HCT116 (cell line): ENCODE measurements at regions not wholly inside any gene's neighbourhood (a gene's known extent, or its start where the extent isn't known, plus 50 kb on each side); places are given as distances from the start of the nearest gene placed in this dataset.

Experiments
- ATAC-seq: fragments of 200-7000 bp; cut with Tn5 transposase; 2 replicates; pipeline ENCODE4 v1.9.1; 2020; ENCODE audit warnings: mild to moderate bottlenecking, moderate library complexity
- BruUV-seq: library from RNA; stranded (reverse); fragments of 400-500 nt; replicated peaks from 2 replicates; lab custom pipeline; 2021; lab: Mats Ljungman, UMichigan
- CTCF ChIA-PET: fragments of 300-600 bp; sonication (Branson Sonifier 250); formaldehyde crosslinking; loops from one replicate; lab custom pipeline; 2021; ENCODE audit warnings: antibody characterized with exemption; lab: Charles Lee
- POLR2A ChIA-PET: fragments of 300-600, 350-600 bp; sonication (Branson Sonifier 250); formaldehyde crosslinking; loops from one replicate; lab custom pipeline; 2021; ENCODE audit warnings: antibody characterized with exemption; lab: Charles Lee
- RAD21 ChIA-PET, 2 experiments: fragments of 300-600 bp; sonication (Branson Sonifier 250); formaldehyde crosslinking; loops; one replicate each; lab custom pipeline; 2023; ENCODE audit warnings: low total read pairs in 2 of 2; ENCODE audit not compliant: uncharacterized antibody in 2 of 2, unreplicated experiment in 2 of 2, low non-redundant PET in 1 of 2; lab: Charles Lee
- DNase-seq: peaks from one replicate; pipeline ENCODE4 v3.0.0-alpha.2; 2010; ENCODE audit warnings: low read depth, low spot score
- H2AFZ ChIP-seq: fragments of 200-600 bp; shearing (Covaris generic), sonication (generic); 2 replicates; pipeline ENCODE4 v1.6.1; 2017; ENCODE audit warnings: low read depth, mixed run types, mixed read lengths, antibody characterized with exemption, low read length; ENCODE audit not compliant: poor library complexity, severe bottlenecking
- H3K27ac ChIP-seq: 2 replicates; pipeline ENCODE4 v1.5.1; 2012; ENCODE audit warnings: low read depth, low read length
- H3K27me3 ChIP-seq: fragments of 200-600 bp; sonication (generic); 2 replicates; pipeline ENCODE4 v1.6.1; 2016; ENCODE audit warnings: mixed run types, low read length, mixed read lengths; ENCODE audit not compliant: insufficient read depth
- H3K36me3 ChIP-seq, 2 experiments: fragments of 200-500 bp in 1 of 2; fragments of 200-600 bp in 1 of 2; sonication (Bioruptor generic) in 1 of 2; sonication (generic) in 1 of 2; 2 replicates each; pipeline versions ENCODE4 v1.5.1 to v1.6.1; 2014 to 2016; ENCODE audit warnings: low read length in 2 of 2, inconsistent platforms in 1 of 2, mixed read lengths in 1 of 2, mixed run types in 1 of 2; ENCODE audit not compliant: insufficient read depth in 2 of 2, control insufficient read depth in 1 of 2
- H3K4me1 ChIP-seq, 2 experiments: fragments of 200-600 bp in 1 of 2; sonication (generic) in 1 of 2; 2 replicates each; pipeline versions ENCODE4 v1.5.1 to v1.6.1; 2012 to 2017; ENCODE audit warnings: low read length in 2 of 2, inconsistent platforms in 1 of 2, mild to moderate bottlenecking in 1 of 2, mixed read lengths in 1 of 2, mixed run types in 1 of 2, moderate library complexity in 1 of 2; ENCODE audit not compliant: insufficient read depth in 2 of 2, control insufficient read depth in 1 of 2
- H3K4me2 ChIP-seq: fragments of 200-600 bp; sonication (generic); 2 replicates; pipeline ENCODE4 v1.6.1; 2017; ENCODE audit warnings: mixed run types, low read length, mixed read lengths
- H3K4me3 ChIP-seq, 2 experiments: fragments of 200-600 bp in 1 of 2; sonication (generic) in 1 of 2; replicated peaks in 1 of 2; 2 replicates each; pipeline ENCODE4 v1.5.1; 2011 to 2016; ENCODE audit warnings: low read length in 2 of 2, control low read depth in 1 of 2, low read depth in 1 of 2, mild to moderate bottlenecking in 1 of 2, mixed read lengths in 1 of 2, mixed run types in 1 of 2
- H3K79me2 ChIP-seq: fragments of 200-600 bp; sonication (generic); 2 replicates; pipeline ENCODE4 v1.6.1; 2017; ENCODE audit warnings: mild to moderate bottlenecking, mixed run types, low read length, moderate library complexity, mixed read lengths; ENCODE audit not compliant: insufficient read depth
- H3K9ac ChIP-seq: fragments of 200-600 bp; sonication (generic); 2 replicates; pipeline ENCODE4 v1.6.1; 2016; ENCODE audit warnings: low read length, mixed read lengths
- H3K9me2 ChIP-seq: fragments of 200-600 bp; sonication (generic), shearing (Covaris generic); 2 replicates; pipeline ENCODE4 v1.6.1; 2017; ENCODE audit warnings: mixed run types, mild to moderate bottlenecking, moderate library complexity; ENCODE audit not compliant: insufficient read depth
- H3K9me3 ChIP-seq, 2 experiments: fragments of 200-500 bp in 1 of 2; fragments of 200-600 bp in 1 of 2; sonication (Bioruptor generic) in 1 of 2; sonication (generic) in 1 of 2; 2 replicates each; pipeline ENCODE4 v1.6.1; 2014 to 2017; ENCODE audit warnings: low read length in 2 of 2, mixed read lengths in 2 of 2, inconsistent platforms in 1 of 2, low read depth in 1 of 2, mild to moderate bottlenecking in 1 of 2, mixed run types in 1 of 2, moderate library complexity in 1 of 2; ENCODE audit not compliant: control insufficient read depth in 1 of 2, insufficient read depth in 1 of 2
- H4K20me1 ChIP-seq: fragments of 200-600 bp; sonication (generic), shearing (Covaris generic); 2 replicates; pipeline ENCODE4 v1.6.1; 2017; ENCODE audit warnings: mixed run types, mild to moderate bottlenecking, moderate library complexity; ENCODE audit not compliant: insufficient read depth
- EGR1 ChIP-seq: IDR thresholded peaks from 2 replicates; pipeline ENCODE4 v1.6.1; 2012; ENCODE audit warnings: low read depth
- ELF1 ChIP-seq: IDR thresholded peaks from 2 replicates; pipeline ENCODE4 v1.6.1; 2012; ENCODE audit warnings: low read depth, borderline replicate concordance
- EZH2 ChIP-seq: fragments of 200-600 bp; sonication (generic); IDR thresholded peaks from 2 replicates; pipeline ENCODE4 v1.6.1; 2017; ENCODE audit warnings: antibody characterized with exemption, mixed run types
- FOSL1 ChIP-seq: IDR thresholded peaks from 2 replicates; pipeline ENCODE4 v1.6.1; 2012; ENCODE audit warnings: low read depth
- POLR2A ChIP-seq: IDR thresholded peaks from 2 replicates; pipeline ENCODE4 v1.7.0; 2011; ENCODE audit warnings: borderline replicate concordance; ENCODE audit not compliant: insufficient read depth, insufficient read length; ENCODE audit errors: extremely low read depth
- RAD21 ChIP-seq: IDR thresholded peaks from 2 replicates; pipeline ENCODE4 v1.6.1; 2012; ENCODE audit warnings: low read depth, mild to moderate bottlenecking
- SP1 ChIP-seq: IDR thresholded peaks from 2 replicates; pipeline ENCODE4 v1.6.1; 2012; ENCODE audit warnings: low read depth
- SRF ChIP-seq: IDR thresholded peaks from 2 replicates; pipeline ENCODE4 v1.6.1; 2012; ENCODE audit warnings: low read depth
- ZFX ChIP-seq: fragments of 450-650 bp; IDR thresholded peaks from 2 replicates; pipeline ENCODE4 v1.6.1; 2017
- intact Hi-C: fragments of 100-400 bp; cut with micrococcal nuclease; formaldehyde crosslinking; loops from 2 replicates; pipeline ENCODE4 v1.10.0; 2022
- TF ChIP-seq, protein P1 (sequence below), 3 experiments: fragments of 200-600 bp in 1 of 3; sonication (generic) in 1 of 3; IDR thresholded peaks in 2 of 3; conservative IDR thresholded peaks in 1 of 3; 2 replicates each; pipeline ENCODE4 v1.5.1; 2012 to 2017; ENCODE audit warnings: low read depth in 2 of 3, low read length in 2 of 3, antibody characterized with exemption in 1 of 3, borderline replicate concordance in 1 of 3, control low read depth in 1 of 3, mild to moderate bottlenecking in 1 of 3, mixed read lengths in 1 of 3, mixed run types in 1 of 3, moderate library complexity in 1 of 3; ENCODE audit not compliant: insufficient read depth in 1 of 3
- TF ChIP-seq, protein P2 (sequence below): IDR thresholded peaks from 2 replicates; pipeline ENCODE4 v1.6.1; 2012
- TF ChIP-seq, protein P3 (sequence below): IDR thresholded peaks from 2 replicates; pipeline ENCODE4 v1.6.1; 2012
- TF ChIP-seq, protein P4 (sequence below): IDR thresholded peaks from 2 replicates; pipeline ENCODE4 v1.6.1; 2011; ENCODE audit warnings: mild to moderate bottlenecking, low read length, moderate library complexity; ENCODE audit not compliant: insufficient replicate concordance; ENCODE audit errors: extremely low read depth
- TF ChIP-seq, protein P5 (sequence below): IDR thresholded peaks from 2 replicates; pipeline ENCODE4 v1.6.1; 2012; ENCODE audit warnings: low read depth

DNA sequence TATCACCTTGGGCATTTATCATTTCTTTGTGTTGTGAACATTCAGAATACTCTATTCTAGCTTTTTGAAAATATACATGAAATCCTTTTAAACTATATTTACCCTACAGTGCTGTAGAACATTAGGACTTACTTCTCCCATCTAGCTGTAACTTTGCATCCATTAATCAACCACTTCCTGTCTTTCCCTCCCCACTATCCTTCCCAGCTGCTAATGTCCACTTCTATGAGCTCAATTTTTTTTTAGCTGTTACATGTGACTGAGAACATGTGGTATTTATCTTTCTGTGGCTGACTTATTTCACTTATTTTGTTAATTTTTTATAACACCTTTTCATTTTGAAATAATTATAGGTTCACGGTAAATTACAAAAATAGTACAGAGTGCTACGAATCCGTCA, 136.0 kb downstream of the LMNTD1 start:
- CTCF ChIA-PET, result no interaction called here
- BruUV-seq, result no TSS peak

More for the DNA sequence above, 136.0 kb downstream of the LMNTD1 start:
- DNase-seq (no peak), ATAC-seq (no peak)
- intact Hi-C loops, result no loop called here
- Histone ChIP-seq H3K9ac (no peak overlapping the region), H3K9me2 (no peaks in the 10 kb centered on the region), H3K4me1 (no peaks in the 10 kb centered on the region), H3K36me3 (no peaks in the 10 kb centered on the region), H2AFZ (no peak overlapping the region), H4K20me1 (no peaks in the 10 kb centered on the region), H3K79me2 (no peaks in the 10 kb centered on the region), H3K27me3 (no peaks in the 10 kb centered on the region), H3K9me3 (no peaks in the 10 kb centered on the region), H3K4me2 (no peak overlapping the region), H3K27ac (no peak overlapping the region), H3K4me3 (no peak overlapping the region)
- ChIA-PET POLR2A (no interaction called here), RAD21 (no interaction called here)
- TF ChIP-seq, protein P1, sequence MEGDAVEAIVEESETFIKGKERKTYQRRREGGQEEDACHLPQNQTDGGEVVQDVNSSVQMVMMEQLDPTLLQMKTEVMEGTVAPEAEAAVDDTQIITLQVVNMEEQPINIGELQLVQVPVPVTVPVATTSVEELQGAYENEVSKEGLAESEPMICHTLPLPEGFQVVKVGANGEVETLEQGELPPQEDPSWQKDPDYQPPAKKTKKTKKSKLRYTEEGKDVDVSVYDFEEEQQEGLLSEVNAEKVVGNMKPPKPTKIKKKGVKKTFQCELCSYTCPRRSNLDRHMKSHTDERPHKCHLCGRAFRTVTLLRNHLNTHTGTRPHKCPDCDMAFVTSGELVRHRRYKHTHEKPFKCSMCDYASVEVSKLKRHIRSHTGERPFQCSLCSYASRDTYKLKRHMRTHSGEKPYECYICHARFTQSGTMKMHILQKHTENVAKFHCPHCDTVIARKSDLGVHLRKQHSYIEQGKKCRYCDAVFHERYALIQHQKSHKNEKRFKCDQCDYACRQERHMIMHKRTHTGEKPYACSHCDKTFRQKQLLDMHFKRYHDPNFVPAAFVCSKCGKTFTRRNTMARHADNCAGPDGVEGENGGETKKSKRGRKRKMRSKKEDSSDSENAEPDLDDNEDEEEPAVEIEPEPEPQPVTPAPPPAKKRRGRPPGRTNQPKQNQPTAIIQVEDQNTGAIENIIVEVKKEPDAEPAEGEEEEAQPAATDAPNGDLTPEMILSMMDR (IDR thresholded peaks at IDR 0.05 in 2 of 3, conservative IDR thresholded peaks at IDR 0.05 in 1 of 3; ENCODE audit: borderline replicate concordance in 1 of 3, insufficient read depth in 1 of 3, low read depth in 2 of 3, low read length in 2 of 3), result no peak
- TF ChIP-seq, protein P2, sequence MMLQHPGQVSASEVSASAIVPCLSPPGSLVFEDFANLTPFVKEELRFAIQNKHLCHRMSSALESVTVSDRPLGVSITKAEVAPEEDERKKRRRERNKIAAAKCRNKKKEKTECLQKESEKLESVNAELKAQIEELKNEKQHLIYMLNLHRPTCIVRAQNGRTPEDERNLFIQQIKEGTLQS, result no peak
- no peak for TF ChIP-seq POLR2A
- no peak for TF ChIP-seq SRF
- TF ChIP-seq, protein P3, sequence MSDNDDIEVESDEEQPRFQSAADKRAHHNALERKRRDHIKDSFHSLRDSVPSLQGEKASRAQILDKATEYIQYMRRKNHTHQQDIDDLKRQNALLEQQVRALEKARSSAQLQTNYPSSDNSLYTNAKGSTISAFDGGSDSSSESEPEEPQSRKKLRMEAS, result no peak
- no peak for TF ChIP-seq FOSL1
- no peak for TF ChIP-seq ZFX
- no peak for TF ChIP-seq ELF1
- TF ChIP-seq, protein P4, sequence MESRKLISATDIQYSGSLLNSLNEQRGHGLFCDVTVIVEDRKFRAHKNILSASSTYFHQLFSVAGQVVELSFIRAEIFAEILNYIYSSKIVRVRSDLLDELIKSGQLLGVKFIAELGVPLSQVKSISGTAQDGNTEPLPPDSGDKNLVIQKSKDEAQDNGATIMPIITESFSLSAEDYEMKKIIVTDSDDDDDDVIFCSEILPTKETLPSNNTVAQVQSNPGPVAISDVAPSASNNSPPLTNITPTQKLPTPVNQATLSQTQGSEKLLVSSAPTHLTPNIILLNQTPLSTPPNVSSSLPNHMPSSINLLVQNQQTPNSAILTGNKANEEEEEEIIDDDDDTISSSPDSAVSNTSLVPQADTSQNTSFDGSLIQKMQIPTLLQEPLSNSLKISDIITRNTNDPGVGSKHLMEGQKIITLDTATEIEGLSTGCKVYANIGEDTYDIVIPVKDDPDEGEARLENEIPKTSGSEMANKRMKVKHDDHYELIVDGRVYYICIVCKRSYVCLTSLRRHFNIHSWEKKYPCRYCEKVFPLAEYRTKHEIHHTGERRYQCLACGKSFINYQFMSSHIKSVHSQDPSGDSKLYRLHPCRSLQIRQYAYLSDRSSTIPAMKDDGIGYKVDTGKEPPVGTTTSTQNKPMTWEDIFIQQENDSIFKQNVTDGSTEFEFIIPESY, result no peak
- TF ChIP-seq EZH2, result no peak
- TF ChIP-seq, protein P5, sequence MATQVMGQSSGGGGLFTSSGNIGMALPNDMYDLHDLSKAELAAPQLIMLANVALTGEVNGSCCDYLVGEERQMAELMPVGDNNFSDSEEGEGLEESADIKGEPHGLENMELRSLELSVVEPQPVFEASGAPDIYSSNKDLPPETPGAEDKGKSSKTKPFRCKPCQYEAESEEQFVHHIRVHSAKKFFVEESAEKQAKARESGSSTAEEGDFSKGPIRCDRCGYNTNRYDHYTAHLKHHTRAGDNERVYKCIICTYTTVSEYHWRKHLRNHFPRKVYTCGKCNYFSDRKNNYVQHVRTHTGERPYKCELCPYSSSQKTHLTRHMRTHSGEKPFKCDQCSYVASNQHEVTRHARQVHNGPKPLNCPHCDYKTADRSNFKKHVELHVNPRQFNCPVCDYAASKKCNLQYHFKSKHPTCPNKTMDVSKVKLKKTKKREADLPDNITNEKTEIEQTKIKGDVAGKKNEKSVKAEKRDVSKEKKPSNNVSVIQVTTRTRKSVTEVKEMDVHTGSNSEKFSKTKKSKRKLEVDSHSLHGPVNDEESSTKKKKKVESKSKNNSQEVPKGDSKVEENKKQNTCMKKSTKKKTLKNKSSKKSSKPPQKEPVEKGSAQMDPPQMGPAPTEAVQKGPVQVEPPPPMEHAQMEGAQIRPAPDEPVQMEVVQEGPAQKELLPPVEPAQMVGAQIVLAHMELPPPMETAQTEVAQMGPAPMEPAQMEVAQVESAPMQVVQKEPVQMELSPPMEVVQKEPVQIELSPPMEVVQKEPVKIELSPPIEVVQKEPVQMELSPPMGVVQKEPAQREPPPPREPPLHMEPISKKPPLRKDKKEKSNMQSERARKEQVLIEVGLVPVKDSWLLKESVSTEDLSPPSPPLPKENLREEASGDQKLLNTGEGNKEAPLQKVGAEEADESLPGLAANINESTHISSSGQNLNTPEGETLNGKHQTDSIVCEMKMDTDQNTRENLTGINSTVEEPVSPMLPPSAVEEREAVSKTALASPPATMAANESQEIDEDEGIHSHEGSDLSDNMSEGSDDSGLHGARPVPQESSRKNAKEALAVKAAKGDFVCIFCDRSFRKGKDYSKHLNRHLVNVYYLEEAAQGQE, result no peak
- no peak for TF ChIP-seq SP1
- TF ChIP-seq RAD21, result no peak
- TF ChIP-seq EGR1, result no peak
